ENCODE measurements at regions not wholly inside any gene's neighbourhood (a gene's known extent, or its start where the extent isn't known, plus 50 kb on each side); places are given as distances from the start of the nearest gene placed in this dataset.

DNA sequence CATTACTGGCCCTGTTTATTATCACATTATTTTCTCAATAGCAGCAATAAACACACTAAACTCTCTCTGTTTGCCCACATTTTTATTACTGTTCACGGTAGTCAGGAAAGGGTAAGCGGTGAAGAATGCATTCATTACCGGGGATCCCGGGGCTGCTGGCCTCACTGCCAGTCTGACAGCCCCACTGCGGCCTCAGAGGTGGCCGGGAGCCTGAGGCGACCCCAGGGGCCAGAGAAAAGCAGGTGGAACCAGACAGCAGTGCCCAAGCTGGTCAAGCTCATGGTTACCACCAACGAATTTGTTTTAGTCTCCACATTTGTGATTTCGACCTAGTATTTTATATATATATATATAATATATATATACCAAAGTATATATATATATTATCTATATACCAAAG is 127.7 kb downstream of the LRATD1 start:
- ChIA-PET POLR2A (no interaction called here), CTCF (interaction anchor here (0.6 kb wide), 1 partner anchor 1846 kb away, joined by 3 read pairs; no protein-coding TSS in a partner anchor)
- DNase-seq (ENCODE audit: unreplicated experiment), result no peak
- Mint-ChIP-seq H3K36me3 (ENCODE audit: insufficient read depth, unreplicated experiment) (no peaks in the 10 kb centered on the region), H3K27ac (ENCODE audit: low read depth, unreplicated experiment) (no peak overlapping the region), H3K4me3 (ENCODE audit: unreplicated experiment) (no peak overlapping the region), H3K27me3 (ENCODE audit: insufficient read depth, unreplicated experiment) (no peaks in the 10 kb centered on the region), H3K4me1 (ENCODE audit: insufficient read depth, unreplicated experiment) (peaks cover 19% of the 10 kb centered on the region), H3K9me3 (ENCODE audit: unreplicated experiment) (no peaks in the 10 kb centered on the region)
- TF ChIP-seq, protein P1, sequence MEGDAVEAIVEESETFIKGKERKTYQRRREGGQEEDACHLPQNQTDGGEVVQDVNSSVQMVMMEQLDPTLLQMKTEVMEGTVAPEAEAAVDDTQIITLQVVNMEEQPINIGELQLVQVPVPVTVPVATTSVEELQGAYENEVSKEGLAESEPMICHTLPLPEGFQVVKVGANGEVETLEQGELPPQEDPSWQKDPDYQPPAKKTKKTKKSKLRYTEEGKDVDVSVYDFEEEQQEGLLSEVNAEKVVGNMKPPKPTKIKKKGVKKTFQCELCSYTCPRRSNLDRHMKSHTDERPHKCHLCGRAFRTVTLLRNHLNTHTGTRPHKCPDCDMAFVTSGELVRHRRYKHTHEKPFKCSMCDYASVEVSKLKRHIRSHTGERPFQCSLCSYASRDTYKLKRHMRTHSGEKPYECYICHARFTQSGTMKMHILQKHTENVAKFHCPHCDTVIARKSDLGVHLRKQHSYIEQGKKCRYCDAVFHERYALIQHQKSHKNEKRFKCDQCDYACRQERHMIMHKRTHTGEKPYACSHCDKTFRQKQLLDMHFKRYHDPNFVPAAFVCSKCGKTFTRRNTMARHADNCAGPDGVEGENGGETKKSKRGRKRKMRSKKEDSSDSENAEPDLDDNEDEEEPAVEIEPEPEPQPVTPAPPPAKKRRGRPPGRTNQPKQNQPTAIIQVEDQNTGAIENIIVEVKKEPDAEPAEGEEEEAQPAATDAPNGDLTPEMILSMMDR (IDR thresholded peaks at IDR 0.05; ENCODE audit: unreplicated experiment), result no peak
- intact Hi-C loops (cut with micrococcal nuclease), result no loop called here
- no TSS peak for BruUV-seq (replicated peaks)

DNA sequence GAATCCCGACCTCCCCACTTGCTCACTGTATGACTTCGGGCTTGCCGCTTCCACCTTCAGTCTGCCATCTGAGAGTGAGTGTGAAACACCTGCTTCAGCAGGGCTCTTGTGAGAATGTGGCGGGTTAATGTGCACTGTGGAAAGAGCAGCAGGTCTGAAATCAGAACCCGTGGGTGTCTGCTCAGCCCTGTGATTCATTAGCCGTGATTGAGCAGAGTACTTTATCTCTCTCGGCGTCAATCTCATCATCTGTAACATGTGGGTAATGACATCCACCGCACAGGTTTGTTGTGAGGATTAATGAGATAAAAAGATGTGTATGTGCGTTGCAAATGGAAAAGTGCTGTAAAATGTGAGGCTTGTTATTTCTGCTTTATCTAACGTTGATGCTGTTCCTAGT is 128.6 kb downstream of the LRATD1 start:
- TF ChIP-seq, protein P1 (IDR thresholded peaks at IDR 0.05; ENCODE audit: unreplicated experiment), result no peak
- Mint-ChIP-seq H3K27me3 (ENCODE audit: insufficient read depth, unreplicated experiment) (no peaks in the 10 kb centered on the region), H3K36me3 (ENCODE audit: insufficient read depth, unreplicated experiment) (no peaks in the 10 kb centered on the region), H3K4me3 (ENCODE audit: unreplicated experiment) (no peak overlapping the region), H3K27ac (ENCODE audit: low read depth, unreplicated experiment) (no peak overlapping the region), H3K9me3 (ENCODE audit: unreplicated experiment) (no peaks in the 10 kb centered on the region), H3K4me1 (ENCODE audit: insufficient read depth, unreplicated experiment) (peaks cover 16% of the 10 kb centered on the region)
- BruUV-seq (replicated peaks), result no TSS peak
- DNase-seq (ENCODE audit: unreplicated experiment), result no peak
- POLR2A ChIA-PET, result no interaction called here
- intact Hi-C loops (cut with micrococcal nuclease), result loop anchor here (1.0 kb wide), 1 partner anchor 13 kb away; no protein-coding TSS in a partner anchor
- CTCF ChIA-PET, result no interaction called here

DNA sequence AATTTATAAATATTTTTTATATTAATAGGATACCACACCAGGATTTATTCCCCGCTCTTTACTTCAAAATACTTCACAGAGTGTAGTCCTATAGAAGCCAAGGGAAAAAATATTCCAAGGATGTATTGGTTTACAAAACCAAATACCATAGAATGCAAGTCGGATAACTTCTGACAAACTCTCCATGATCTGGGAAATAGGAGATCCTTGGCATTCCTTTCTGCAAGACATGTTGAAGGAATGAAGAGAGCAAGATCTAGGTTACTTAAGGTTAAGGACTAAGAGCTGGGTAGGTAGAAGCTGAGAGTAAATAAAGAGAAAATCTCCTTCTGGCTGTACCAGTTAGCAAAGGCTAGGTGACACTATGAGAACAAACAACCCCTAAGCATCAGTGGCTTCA is 141.2 kb downstream of the LRATD1 start:
- Mint-ChIP-seq H3K27ac (ENCODE audit: low read depth, unreplicated experiment) (no peak overlapping the region), H3K4me3 (ENCODE audit: unreplicated experiment) (no peak overlapping the region), H3K27me3 (ENCODE audit: insufficient read depth, unreplicated experiment) (no peaks in the 10 kb centered on the region), H3K9me3 (ENCODE audit: unreplicated experiment) (no peaks in the 10 kb centered on the region), H3K36me3 (ENCODE audit: insufficient read depth, unreplicated experiment) (no peaks in the 10 kb centered on the region), H3K4me1 (ENCODE audit: insufficient read depth, unreplicated experiment) (peaks cover 9% of the 10 kb centered on the region)
- DNase-seq (ENCODE audit: unreplicated experiment), result no peak
- intact Hi-C loops (cut with micrococcal nuclease), result loop anchor here (1.0 kb wide), 1 partner anchor 12 kb away; no protein-coding TSS in a partner anchor
- ChIA-PET POLR2A (no interaction called here), CTCF (no interaction called here)
- BruUV-seq (replicated peaks), result no TSS peak
- TF ChIP-seq, protein P1 (IDR thresholded peaks at IDR 0.05; ENCODE audit: unreplicated experiment), result no peak

DNA sequence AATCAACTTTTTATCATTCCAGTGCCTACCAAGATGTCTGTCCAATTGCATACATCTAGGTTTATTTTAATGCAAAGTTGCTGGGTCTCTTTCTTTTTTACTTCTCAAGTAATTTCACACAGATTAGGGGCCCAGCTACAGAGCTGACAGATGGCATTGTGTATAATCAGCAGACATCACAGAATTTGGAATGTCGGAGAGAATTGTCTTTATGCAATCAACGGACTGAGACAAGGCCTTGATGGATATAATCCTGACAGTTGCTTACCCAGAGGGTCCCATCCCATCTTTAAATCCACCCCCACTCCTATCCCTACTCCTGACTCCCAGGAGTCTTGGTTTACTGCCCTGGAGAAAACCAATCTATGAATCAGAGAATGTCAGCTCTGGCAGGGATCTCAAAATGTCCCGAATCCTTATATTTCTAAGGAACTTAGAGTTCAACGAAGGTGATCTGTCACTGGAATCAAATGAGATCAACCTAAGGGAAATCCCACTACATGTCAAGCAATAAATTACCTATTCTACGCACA is 142.0 kb downstream of the LRATD1 start:
- intact Hi-C loops (cut with micrococcal nuclease), result loop anchor here (1.0 kb wide), 1 partner anchor 13 kb away; no protein-coding TSS in a partner anchor

More for the DNA sequence above, 142.0 kb downstream of the LRATD1 start:
- no TSS peak for BruUV-seq (replicated peaks)
- Mint-ChIP-seq H3K4me1 (ENCODE audit: insufficient read depth, unreplicated experiment) (peaks cover 11% of the 10 kb centered on the region), H3K27ac (ENCODE audit: low read depth, unreplicated experiment) (no peak overlapping the region), H3K36me3 (ENCODE audit: insufficient read depth, unreplicated experiment) (no peaks in the 10 kb centered on the region), H3K27me3 (ENCODE audit: insufficient read depth, unreplicated experiment) (no peaks in the 10 kb centered on the region), H3K4me3 (ENCODE audit: unreplicated experiment) (no peak overlapping the region), H3K9me3 (ENCODE audit: unreplicated experiment) (no peaks in the 10 kb centered on the region)
- no peak for DNase-seq (ENCODE audit: unreplicated experiment)
- CTCF ChIA-PET, result interaction anchor here (0.6 kb wide), 2 partner anchors 132 to 145 kb away, joined by 3 read pairs; no protein-coding TSS in a partner anchor
- POLR2A ChIA-PET, result interaction anchor here (0.9 kb wide), 1 partner anchor 17 kb away, joined by 3 read pairs; no protein-coding TSS in a partner anchor
- TF ChIP-seq, protein P1 (IDR thresholded peaks at IDR 0.05; ENCODE audit: unreplicated experiment), result no peak
